PC-3 (cell line): ENCODE measurements at regions not wholly inside any gene's neighbourhood (a gene's known extent, or its start where the extent isn't known, plus 50 kb on each side); places are given as distances from the start of the nearest gene placed in this dataset.

Source experiments
- EZH2phosphoT487 ChIP-seq: fragments of 300-600 bp; sonication (generic); IDR thresholded peaks from 2 replicates; pipeline ENCODE4 v1.6.1; 2018; ENCODE audit warnings: mild to moderate bottlenecking, antibody characterized with exemption, low read length, borderline replicate concordance
- TF ChIP-seq, protein P1 (sequence below): fragments of 300-600 bp; sonication (generic); conservative IDR thresholded peaks from 2 replicates; pipeline ENCODE4 v1.5.1; 2017; ENCODE audit warnings: antibody characterized with exemption, low read depth, mild to moderate bottlenecking, low read length

DNA sequence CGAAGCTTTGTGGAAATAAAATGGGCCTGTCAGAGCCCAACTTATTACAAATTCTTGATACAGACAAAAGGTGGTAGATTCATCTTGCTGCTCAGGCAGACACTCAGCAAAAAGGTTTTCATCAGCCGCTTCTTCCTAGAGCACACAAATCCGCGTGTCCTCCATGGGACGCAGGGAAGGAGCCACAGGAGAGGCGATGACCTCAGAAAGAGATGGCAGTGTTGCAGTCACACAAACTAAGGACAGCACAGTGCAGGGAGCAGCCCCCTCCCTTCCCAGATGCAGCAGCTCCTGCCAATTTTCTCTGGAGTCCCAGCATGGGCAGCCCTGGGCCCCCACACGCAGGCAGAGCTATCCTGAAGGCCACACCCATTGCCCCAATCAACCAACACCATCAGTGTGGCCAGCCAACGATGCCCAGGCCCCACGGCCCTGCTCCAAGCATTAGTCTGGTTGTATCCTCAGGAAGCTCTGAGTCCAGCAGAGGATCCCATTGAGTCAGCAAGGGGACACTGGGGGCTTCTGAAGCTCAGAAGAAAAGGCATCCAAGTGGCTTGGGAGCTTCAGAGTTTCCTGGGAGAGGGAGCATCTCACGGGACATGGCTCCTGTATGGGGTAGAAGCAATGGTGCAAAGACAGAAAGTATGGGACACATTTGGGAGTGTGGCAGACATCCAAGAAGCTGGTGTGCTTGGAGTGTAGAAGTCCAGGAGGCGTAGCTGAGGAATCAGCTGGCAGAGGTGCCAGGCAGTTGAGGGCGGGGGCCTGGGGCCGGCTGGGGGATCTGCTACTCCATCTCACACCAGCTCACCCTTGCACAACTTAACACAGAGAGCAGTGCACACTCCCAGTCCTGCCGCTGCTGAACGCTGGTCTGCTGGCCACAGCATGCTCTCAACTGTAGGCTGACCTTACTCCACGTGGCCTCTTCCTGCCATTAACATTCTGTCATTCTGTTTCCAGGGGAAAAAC lies 142.1 kb upstream of the CST7 start:
- TF ChIP-seq, protein P1, sequence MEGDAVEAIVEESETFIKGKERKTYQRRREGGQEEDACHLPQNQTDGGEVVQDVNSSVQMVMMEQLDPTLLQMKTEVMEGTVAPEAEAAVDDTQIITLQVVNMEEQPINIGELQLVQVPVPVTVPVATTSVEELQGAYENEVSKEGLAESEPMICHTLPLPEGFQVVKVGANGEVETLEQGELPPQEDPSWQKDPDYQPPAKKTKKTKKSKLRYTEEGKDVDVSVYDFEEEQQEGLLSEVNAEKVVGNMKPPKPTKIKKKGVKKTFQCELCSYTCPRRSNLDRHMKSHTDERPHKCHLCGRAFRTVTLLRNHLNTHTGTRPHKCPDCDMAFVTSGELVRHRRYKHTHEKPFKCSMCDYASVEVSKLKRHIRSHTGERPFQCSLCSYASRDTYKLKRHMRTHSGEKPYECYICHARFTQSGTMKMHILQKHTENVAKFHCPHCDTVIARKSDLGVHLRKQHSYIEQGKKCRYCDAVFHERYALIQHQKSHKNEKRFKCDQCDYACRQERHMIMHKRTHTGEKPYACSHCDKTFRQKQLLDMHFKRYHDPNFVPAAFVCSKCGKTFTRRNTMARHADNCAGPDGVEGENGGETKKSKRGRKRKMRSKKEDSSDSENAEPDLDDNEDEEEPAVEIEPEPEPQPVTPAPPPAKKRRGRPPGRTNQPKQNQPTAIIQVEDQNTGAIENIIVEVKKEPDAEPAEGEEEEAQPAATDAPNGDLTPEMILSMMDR, result no peak
- no peak for TF ChIP-seq EZH2phosphoT487
